GM19351 (cell line): ENCODE measurements at regions not wholly inside any gene's neighbourhood (a gene's known extent, or its start where the extent isn't known, plus 50 kb on each side); places are given as distances from the start of the nearest gene placed in this dataset.

Source experiments
- ATAC-seq: cut with Tn5 transposase; IDR thresholded peaks from one replicate; pipeline ENCODE4 v1.9.1; 2021; ENCODE audit warnings: mild to moderate bottlenecking, moderate library complexity; ENCODE audit not compliant: unreplicated experiment

DNA sequence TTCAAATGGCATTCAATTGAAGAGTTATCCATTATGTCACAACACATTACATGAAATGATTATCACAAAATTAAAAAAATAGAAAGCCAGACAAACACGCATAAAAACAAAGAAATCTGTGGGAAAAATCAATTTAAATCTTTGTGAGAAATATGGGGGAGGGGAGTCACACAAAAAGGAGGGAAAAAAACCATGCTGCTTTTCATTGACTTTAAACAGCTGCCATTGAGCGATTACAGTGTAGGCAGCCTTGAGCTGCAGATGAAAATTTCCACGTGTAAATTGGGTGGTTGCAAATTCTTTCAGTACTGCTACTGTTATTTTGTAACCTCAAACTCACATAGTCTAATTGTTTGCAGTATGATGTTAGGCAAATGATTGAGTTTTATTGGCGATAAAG lies 889.9 kb upstream of the PHF14 start:
- ATAC-seq = no peak

- ATAC-seq = no peak
Observed at GRCh38 chr7:10085231-10085630, 888.4 kb upstream of the PHF14 start.

DNA sequence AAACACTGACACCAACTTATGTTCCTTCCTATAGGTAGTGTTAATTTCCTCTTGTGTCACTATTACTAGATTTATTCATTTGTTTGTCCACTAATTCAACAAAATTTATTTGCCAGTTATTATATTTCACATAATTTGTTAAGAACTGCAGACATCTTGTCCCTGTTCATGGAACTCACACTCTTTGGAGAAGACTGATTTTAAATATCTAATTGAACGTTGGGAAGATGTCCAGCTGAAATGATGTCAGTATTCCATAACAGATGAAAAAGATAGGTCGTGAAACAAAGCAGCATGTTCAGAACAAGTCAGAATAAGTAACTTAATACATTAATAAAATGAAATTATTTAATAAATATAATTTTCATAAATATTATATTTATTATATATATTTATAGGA lies 873.1 kb upstream of the PHF14 start:
- no peak for ATAC-seq

- no peak for ATAC-seq
Observed at GRCh38 chr7:10101351-10101750, 872.3 kb upstream of the PHF14 start.

- no peak for ATAC-seq
Observed at GRCh38 chr7:10104292-10104691, 869.4 kb upstream of the PHF14 start.

DNA sequence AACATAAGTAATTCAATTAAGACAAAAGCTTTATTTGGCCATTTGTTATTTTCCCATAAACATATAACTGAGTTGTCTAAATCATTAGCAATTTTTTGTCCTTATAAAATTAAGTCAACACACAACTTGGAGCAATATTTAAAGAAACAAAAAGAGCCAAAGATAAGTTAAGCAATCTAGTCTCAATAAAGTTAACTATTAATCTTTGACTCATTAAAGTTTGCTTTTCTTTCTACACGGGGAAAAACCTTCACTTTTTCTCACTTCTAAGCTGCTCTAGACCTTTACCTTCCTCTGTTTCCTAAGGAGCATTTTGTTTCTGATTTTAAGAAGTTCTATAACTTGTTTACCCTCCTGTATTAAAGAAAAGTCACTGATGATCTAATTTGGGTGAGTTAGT lies 867.1 kb upstream of the PHF14 start:
- ATAC-seq = no peak

GRCh38 chr7:10116511-10116910 lies 857.2 kb upstream of the PHF14 start:
- no peak for ATAC-seq

DNA sequence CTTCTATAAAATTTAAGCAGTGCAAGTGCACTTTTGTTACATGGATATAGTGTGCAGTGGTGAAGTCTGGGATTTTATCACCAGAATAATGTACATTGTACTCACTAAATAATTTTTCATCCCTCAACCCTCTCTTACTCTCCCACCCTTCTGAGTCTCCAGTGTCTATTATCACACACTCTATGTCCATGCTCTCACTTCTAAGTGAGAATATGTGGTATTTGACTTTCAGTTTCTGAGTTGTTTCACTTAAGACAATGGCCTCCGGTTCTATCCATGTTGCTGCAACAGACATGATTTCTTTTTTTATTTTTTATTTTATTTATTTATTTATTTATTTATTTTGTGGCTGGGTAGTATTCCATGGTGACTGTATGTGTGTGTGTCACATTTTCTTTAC lies 855.9 kb upstream of the PHF14 start:
- no peak for ATAC-seq

- ATAC-seq = no peak
Observed at GRCh38 chr7:10120936-10121335, 852.7 kb upstream of the PHF14 start.

DNA sequence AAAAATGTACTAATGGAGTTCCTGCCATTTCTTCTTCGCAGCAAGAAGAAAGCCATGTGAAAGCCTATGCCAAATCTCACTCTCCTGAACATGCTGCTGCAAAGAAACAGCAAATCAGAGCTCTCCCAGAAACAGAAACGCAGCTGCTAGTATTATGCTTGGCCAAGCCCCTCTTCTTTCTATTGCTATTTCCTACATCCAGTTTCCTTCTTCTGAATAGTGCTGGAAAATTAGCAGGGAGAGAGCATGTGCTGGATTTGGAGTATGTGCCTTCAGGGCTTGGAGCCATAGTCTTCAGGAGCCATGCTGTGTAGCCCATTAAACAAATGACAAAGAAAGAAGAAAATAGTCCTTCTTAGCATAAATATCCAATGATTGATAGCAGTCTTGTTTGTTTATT lies 852.0 kb upstream of the PHF14 start:
- ATAC-seq = no peak

- ATAC-seq = no peak
Observed at GRCh38 chr7:10122551-10123100, 851.0 kb upstream of the PHF14 start.

GRCh38 chr7:10128748-10129147 lies 844.9 kb upstream of the PHF14 start:
- ATAC-seq = no peak

DNA sequence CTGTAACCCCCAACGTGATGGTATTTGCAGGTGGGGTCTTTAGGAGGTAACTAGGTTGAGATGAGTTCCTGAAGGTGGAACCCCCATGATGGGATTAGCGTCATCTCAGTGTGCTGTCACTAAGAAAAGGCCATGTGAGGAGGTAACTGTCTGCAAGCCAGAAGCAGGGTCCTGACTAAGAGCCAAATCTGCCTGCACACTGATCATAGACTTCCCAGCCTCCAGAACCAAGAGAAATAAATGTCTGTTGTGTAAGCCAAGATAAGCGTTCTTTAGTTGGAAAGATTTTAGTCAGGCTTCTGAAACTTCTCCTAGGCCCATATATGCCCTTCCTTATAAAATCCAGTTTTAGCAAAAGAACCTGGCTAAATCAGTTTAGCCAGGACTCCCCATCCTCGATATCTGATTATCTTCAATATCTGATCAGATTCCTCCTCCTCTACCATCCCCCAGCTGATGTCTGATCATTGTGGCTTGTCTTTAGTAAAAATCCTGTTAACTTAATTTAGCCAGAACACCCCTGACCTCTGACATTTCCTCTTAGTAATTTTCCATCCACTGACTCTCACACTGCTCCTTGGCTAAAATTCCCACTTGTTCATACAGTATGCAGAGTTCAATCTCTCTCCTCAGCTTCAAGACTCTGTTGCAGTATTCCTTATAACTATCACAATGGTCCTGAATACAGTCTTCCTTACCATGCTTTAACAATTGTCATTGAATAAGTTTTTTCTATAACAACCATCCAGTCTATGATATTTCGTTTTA lies 835.4 kb upstream of the PHF14 start:
- ATAC-seq = no peak

GRCh38 chr7:10146271-10146670 lies 827.4 kb upstream of the PHF14 start:
- ATAC-seq = no peak

DNA sequence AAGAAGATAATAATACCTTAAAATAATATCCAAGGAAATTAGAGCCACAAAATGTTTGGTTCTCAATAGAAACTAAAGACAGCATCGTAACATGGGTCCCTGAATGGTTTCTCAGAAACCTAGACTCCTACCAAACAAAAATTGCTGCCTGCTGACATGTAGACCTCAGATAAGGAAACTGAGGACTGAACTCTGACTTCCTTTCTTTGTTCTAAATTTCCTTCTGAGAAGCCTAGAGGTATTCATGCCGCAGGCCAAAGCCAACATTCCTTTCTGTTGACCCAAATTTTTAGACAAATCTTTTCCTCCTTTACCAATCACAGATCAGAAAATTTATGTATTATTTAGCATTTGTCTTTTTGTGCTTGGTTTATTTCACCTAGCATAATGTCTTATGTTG lies 816.7 kb upstream of the PHF14 start:
- no peak for ATAC-seq

DNA sequence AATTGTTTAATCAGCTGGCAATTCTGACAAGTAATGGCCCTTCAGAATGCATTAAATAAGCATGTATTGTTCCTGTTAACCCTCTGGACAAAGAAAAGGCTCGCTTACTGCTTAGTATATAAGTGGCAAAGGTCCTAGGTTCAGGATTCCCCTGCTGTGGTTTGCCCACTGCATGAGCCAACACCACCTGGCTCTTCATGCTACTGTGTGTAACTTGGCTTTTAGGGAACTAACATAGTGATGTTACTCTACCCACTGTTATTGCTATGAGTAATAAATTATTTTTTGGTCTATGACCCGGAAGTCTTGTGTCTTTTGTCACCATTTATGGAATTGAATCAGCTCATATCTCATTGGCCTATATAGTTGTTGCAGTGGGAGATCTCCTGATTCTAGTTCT lies 791.7 kb upstream of the PHF14 start:
- no peak for ATAC-seq

DNA sequence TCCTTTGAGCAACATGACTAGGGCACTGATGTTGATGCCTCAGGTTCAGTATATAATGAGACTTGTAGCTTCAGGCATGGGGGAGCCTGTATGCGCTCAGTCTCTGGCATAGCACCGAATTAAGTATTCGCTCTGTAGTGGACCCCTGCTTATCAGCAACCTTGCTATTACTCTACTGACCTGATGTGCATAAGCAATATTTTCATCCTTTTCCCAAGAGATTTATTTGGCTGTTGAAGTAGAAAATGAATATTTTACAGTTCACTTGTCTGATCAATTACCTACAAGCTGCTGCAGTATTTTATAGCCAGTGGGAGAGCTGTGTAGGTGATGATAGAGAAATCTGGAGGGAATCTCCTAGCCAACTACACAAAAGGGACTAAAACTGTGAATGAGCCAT lies 781.6 kb upstream of the PHF14 start:
- ATAC-seq = no peak

DNA sequence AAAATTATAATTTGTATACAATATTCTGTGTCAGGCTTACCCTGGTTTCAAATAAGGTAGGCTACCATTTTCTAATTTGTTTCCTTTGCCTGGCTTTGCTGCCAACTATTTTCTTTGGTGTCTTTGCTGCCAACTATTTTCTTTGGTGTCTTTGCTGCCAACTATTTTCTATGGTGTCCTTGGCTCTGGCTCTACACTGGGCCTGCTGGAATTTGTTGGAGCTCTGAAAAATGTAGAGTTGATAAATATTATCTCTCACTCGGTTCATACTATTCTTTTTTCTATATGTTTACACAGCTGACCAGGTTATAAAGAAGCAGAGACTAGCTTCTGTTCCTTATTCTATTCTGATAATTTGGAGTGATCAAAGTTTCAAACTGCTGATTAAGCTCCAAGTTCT lies 768.0 kb upstream of the PHF14 start:
- no peak for ATAC-seq

- no peak for ATAC-seq
Observed at GRCh38 chr7:10210000-10210399, 763.7 kb upstream of the PHF14 start.

DNA sequence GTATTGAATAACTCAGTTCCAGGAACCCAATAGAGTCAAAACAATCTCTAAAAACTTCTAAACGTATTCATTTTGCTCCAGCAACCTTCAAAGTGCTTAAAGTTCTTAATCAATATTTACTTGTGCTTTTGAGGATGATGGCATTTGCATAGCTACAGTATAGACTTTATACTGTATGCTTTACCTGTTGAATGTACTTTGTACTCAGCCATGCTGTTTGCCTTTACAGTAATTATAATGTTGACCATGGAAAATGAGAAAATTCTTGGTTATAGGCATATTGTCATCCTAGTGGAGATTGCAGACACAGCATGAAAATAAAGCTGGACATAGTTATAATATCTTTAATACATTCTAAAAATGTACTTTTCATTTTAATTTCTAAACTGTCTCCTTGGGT lies 762.7 kb upstream of the PHF14 start:
- ATAC-seq = no peak

GRCh38 chr7:10211861-10212260 lies 761.8 kb upstream of the PHF14 start:
- no peak for ATAC-seq

DNA sequence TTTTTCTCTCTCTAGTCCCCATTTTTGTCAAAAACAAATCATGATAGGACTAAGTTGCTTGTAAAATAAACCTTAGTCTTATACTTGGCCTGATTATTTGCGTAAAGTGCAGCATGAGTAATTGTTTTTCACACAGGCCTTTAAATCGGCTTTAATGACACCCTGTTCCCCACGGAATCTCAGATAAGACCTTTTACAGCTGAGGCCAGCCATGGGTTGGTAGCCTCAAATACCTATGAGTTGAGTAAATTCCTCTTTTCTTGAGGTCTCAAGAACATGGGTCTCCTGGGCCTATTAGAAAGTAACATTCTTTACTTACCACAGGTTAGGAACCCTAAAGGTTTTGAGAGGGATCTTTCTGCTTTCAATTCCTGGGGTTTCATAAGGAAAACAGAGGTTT lies 761.0 kb upstream of the PHF14 start:
- no peak for ATAC-seq

GRCh38 chr7:10216462-10216861 lies 757.2 kb upstream of the PHF14 start:
- no peak for ATAC-seq
